NCI-H526 treated with DMSO at 0.1 percent for 48 hours (cell line): ENCODE measurements at regions not wholly inside any gene's neighbourhood (a gene's known extent, or its start where the extent isn't known, plus 50 kb on each side); places are given as distances from the start of the nearest gene placed in this dataset.

Experiments
- DNase-seq: peaks from one replicate; lab custom pipeline; 2025; lab: John Stamatoyannopoulos, UW

GRCh38 chr20:39397646-39398045 is 435.5 kb downstream of the DHX35 start:
- no peak for DNase-seq

GRCh38 chr20:39395478-39396291 is 433.5 kb downstream of the DHX35 start:
- DNase-seq: no peak

DNA sequence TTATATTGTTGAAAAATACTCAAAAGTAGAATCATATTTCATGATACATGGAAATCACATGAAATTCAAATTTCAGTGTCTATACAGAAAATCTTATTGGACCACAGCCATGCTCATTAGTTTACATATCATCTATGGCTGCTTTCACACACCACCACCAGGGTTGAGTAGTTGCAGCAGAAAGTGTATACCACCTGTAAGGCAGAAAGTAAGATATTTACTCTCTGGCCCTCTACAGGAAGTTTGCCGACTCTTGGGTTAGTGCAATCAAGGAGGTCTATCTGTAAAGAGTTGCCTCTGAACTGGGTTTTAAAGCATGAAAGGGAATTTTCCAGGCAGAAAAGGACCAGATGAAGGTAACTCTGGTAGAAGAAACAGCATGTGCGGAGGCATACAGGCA is 432.3 kb downstream of the DHX35 start:
- DNase-seq: no peak

- no peak for DNase-seq
Observed at GRCh38 chr20:39390186-39390585, 428.0 kb downstream of the DHX35 start.

GRCh38 chr20:39381595-39381994 is 419.5 kb downstream of the DHX35 start:
- no peak for DNase-seq

- DNase-seq: no peak
Observed at GRCh38 chr20:39378776-39379175, 416.6 kb downstream of the DHX35 start.

DNA sequence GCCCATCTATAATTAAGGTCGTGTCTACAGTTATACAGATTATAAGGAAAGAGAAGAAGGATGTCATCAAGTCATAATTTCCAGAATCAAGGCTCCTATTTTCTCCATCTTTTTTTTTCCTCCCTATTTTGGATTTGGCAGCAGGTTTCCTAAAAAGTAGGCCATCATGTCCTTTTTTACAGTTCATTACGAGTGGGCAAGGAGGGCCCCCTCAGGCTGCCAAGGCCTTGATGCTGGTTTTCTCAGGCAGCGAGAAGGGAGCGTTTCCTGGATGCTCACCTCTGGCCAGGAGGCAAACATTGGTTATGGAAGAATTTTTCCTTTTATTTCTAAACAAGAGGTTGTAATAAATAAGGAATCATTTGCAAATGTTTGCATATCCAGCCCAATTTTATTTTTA is 414.6 kb downstream of the DHX35 start:
- DNase-seq: no peak

DNA sequence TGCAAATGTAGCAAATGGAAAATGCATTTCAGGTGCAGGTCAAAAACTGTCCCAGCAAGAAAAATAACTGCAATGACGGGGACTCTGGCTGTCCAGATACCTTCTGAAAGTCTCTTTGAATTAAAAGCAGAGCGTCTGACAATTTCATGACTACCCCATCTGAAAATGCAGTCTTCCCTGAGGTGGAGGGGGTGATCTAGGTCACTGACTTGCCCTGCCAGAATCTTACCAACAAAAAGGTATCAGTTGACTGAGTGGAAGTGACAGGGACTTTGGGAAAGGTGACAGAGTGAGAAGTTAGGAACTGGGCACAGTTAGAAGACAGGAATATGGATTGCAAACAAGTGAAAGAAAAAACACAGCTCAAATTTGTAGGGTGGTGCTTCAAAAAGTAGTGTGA is 402.2 kb downstream of the DHX35 start:
- no peak for DNase-seq

- DNase-seq: no peak
Observed at GRCh38 chr20:39359981-39360620, 398.0 kb downstream of the DHX35 start.

DNA sequence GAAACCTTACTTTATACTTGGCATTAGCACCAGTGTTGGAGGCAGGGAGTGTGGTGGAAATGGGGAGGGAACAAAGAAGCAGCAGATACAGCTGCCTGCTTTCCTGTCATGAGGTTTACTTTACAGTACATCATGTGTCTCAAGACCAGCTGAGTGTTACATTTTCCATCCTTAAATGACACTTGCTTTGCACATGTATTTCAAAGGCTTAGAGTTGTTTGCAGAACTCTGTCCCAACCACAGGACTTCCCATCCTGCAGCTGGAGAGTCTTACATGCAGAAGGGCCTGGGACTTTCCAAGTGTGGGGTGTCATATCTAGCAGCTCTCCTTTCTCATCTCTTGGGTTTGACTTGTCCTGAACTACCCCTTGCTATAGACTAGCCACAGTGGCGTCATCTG is 395.9 kb downstream of the DHX35 start:
- peak; percentile 28 for DNase-seq

- no peak for DNase-seq
Observed at GRCh38 chr20:39356908-39357307, 394.8 kb downstream of the DHX35 start.

DNA sequence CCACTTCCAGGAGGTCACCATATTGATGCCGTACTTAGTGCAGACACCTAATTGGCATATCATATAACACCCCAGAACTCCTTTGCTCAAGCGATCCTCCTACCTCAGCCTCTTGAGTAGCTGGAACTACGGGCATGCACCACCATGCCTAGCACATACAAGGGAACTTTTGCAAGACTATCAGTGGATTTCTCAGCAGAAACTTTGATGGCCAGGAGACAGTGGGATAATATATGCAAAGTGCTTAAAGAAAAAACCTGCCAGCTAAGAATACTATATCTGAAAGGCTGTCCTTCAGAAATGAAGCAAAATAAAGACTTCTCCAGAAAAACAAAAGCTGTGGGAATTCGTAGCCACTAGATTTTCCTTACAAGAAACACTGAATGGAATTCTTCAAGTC is 387.1 kb downstream of the DHX35 start:
- DNase-seq: no peak

GRCh38 chr20:39347626-39348025 is 385.5 kb downstream of the DHX35 start:
- DNase-seq: no peak

DNA sequence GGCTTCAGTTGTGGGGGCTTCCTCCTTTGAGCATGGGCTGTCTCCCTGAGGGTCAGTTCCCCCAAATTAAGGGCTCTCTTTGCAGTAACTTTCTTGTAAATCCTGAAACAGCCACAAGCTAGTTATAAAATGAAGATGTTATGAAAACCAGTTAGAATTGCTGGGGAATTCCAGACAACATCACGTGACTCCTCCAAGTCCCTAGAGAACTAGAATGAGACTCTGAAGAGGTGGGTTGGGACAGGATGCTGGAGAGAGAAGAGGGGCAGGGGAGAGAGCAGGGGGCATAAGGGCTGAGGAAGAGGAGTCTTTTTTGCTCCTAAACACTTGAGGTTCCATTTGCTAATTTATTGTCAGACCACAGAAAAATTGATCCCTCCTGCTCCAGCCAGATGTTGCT is 380.3 kb downstream of the DHX35 start:
- no peak for DNase-seq

GRCh38 chr20:39338469-39339376 is 376.6 kb downstream of the DHX35 start:
- DNase-seq: peak; percentile 79

GRCh38 chr20:39333211-39333610 is 371.1 kb downstream of the DHX35 start:
- no peak for DNase-seq

DNA sequence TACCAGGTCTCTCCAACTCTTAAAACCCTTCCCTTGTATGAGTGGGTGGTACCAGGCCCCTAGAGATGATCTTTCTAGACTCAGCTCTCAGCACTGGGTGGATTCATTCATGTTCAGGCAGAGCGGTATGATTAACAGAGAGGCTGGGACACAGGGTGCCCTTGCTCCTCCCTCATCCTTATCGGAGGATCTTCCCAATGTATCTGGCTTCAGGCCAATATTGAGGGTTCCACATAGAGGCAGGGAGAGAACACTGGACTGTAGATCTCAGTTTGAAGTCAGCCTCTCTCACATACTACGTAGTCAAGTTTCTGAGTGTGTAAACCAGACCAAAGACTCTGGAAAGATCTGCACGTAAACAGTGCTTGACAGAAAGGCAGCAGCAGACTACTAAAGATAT is 366.2 kb downstream of the DHX35 start:
- DNase-seq: no peak

GRCh38 chr20:39326050-39326449 is 363.9 kb downstream of the DHX35 start:
- DNase-seq: no peak

- no peak for DNase-seq
Observed at GRCh38 chr20:39318911-39319310, 356.8 kb downstream of the DHX35 start.

GRCh38 chr20:39312676-39313075 is 350.5 kb downstream of the DHX35 start:
- DNase-seq: no peak

DNA sequence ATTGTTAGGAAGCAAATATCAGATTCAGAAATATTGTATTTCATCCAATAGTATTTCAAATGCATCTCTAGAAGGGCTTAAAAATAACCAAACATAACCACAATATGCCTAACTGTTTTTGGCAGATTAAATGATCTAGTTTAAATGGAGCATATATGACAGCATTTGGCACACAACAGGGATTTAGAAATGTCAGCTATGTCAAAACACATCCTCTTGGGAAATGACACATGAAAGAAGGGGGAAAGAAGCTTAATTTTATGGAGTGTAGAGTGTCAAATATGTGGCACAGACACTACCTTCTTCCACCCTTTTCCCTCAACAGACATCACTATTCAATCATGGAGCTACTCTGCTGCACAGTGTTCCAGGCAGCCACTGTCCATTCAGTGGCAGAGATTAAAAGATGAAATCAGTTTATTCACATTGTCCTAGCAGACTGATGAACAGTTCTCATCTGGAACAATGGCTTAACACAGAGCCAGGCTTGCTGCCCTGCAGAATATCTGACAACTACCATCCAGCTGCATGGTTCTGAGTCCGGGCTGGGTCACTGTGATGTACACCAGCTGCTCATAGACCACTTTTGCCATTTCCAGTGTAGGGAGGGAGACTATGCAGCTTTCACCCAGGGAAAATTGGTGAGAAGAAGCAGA is 349.8 kb downstream of the DHX35 start:
- DNase-seq: no peak

GRCh38 chr20:39310363-39310995 is 348.3 kb downstream of the DHX35 start:
- DNase-seq: peak; percentile 85
